GM23338 (cell line): ENCODE measurements at regions not wholly inside any gene's neighbourhood (a gene's known extent, or its start where the extent isn't known, plus 50 kb on each side); places are given as distances from the start of the nearest gene placed in this dataset.

Source experiments
- ATAC-seq: fragments of 200-7000 bp; cut with Tn5 transposase; 3 replicates; pipeline ENCODE4 v1.9.1; 2020
- DNase-seq: peaks from one replicate; pipeline ENCODE4 v3.0.0-alpha.2; 2015; ENCODE audit warnings: low spot score
- H2AFZ ChIP-seq: fragments of 200-600 bp; sonication (generic); 2 replicates; pipeline ENCODE4 v1.8.0; 2016; ENCODE audit warnings: antibody characterized with exemption, mild to moderate bottlenecking, moderate library complexity
- H3F3A ChIP-seq: fragments of 200-600 bp; sonication (generic); replicated peaks from 2 replicates; pipeline ENCODE4 v1.8.0; 2017; ENCODE audit warnings: antibody characterized with exemption, mixed run types, low read depth
- H3K27ac ChIP-seq: fragments of 200-600 bp; sonication (generic); 2 replicates; pipeline ENCODE4 v1.6.1; 2016; ENCODE audit warnings: low read depth
- H3K27me3 ChIP-seq: fragments of 200-600 bp; sonication (generic); 2 replicates; pipeline ENCODE4 v1.8.0; 2016; ENCODE audit warnings: mild to moderate bottlenecking, mixed run types, moderate library complexity; ENCODE audit not compliant: insufficient read depth
- H3K36me3 ChIP-seq: fragments of 200-600 bp; sonication (generic); 2 replicates; pipeline ENCODE4 v1.8.0; 2016; ENCODE audit warnings: mild to moderate bottlenecking; ENCODE audit not compliant: insufficient read depth
- H3K4me1 ChIP-seq: fragments of 200-600 bp; sonication (generic); 2 replicates; pipeline ENCODE4 v1.8.0; 2016; ENCODE audit warnings: mild to moderate bottlenecking, moderate library complexity; ENCODE audit not compliant: insufficient read depth
- H3K4me2 ChIP-seq: fragments of 200-600 bp; sonication (generic); 2 replicates; pipeline ENCODE4 v1.7.1; 2017; ENCODE audit warnings: mixed run types
- H3K4me3 ChIP-seq: fragments of 200-600 bp; sonication (generic); 2 replicates; pipeline ENCODE4 v1.6.1; 2016; ENCODE audit warnings: mixed run types
- H3K79me2 ChIP-seq: fragments of 200-600 bp; sonication (generic); replicated peaks from 2 replicates; pipeline ENCODE4 v1.8.0; 2017; ENCODE audit warnings: mild to moderate bottlenecking; ENCODE audit not compliant: insufficient read depth
- H3K9me2 ChIP-seq: fragments of 200-600 bp; sonication (generic); 2 replicates; pipeline ENCODE4 v1.8.0; 2017; ENCODE audit not compliant: insufficient read depth
- H4K20me1 ChIP-seq: fragments of 200-600 bp; sonication (generic); replicated peaks from 2 replicates; pipeline ENCODE4 v1.8.0; 2017; ENCODE audit warnings: mild to moderate bottlenecking; ENCODE audit not compliant: insufficient read depth
- H3K27ac Mint-ChIP-seq: 2 replicates; pipeline ENCODE4 v1.8.0; 2020; ENCODE audit warnings: inconsistent platforms, mild to moderate bottlenecking, moderate library complexity, mixed read lengths
- H3K27me3 Mint-ChIP-seq: 3 replicates; pipeline ENCODE4 v1.8.0; 2022; ENCODE audit warnings: low read depth, mild to moderate bottlenecking, moderate library complexity, mixed read lengths, inconsistent platforms; ENCODE audit not compliant: insufficient read depth, poor library complexity
- H3K36me3 Mint-ChIP-seq: 3 replicates; pipeline ENCODE4 v1.8.0; 2021; ENCODE audit warnings: low read depth, mild to moderate bottlenecking, inconsistent platforms, moderate library complexity, mixed read lengths
- H3K4me1 Mint-ChIP-seq: 3 replicates; pipeline ENCODE4 v1.8.0; 2020; ENCODE audit warnings: mild to moderate bottlenecking, inconsistent platforms, mixed read lengths
- H3K4me3 Mint-ChIP-seq: 3 replicates; pipeline ENCODE4 v1.8.0; 2021; ENCODE audit warnings: moderate library complexity, mild to moderate bottlenecking, inconsistent platforms, mixed read lengths
- H3K9me3 Mint-ChIP-seq: 3 replicates; pipeline ENCODE4 v1.8.0; 2020; ENCODE audit warnings: moderate library complexity, mild to moderate bottlenecking, inconsistent platforms, mixed read lengths
- CREB1 ChIP-seq: fragments of 250-450 bp; sonication (Bioruptor Pico); IDR thresholded peaks from 2 replicates; pipeline ENCODE4 v1.5.0; 2020; ENCODE audit warnings: low read depth, mild to moderate bottlenecking, moderate library complexity
- EZH2 ChIP-seq: fragments of 200-600 bp; sonication (generic); IDR thresholded peaks from one replicate; pipeline ENCODE4 v1.8.0; 2017; ENCODE audit warnings: antibody characterized with exemption, mild to moderate bottlenecking, low read depth; ENCODE audit not compliant: unreplicated experiment
- JUNB ChIP-seq: IDR thresholded peaks from one replicate; pipeline ENCODE4 v1.6.1; 2016; ENCODE audit warnings: antibody characterized with exemption; ENCODE audit not compliant: unreplicated experiment
- NANOG ChIP-seq: IDR thresholded peaks from 2 replicates; pipeline ENCODE4 v1.6.1; 2016; ENCODE audit warnings: antibody characterized with exemption, borderline replicate concordance
- POLR2AphosphoS5 ChIP-seq: IDR thresholded peaks from 2 replicates; pipeline ENCODE4 v1.6.1; 2016; ENCODE audit warnings: antibody characterized with exemption, low read depth
- ZNF114 ChIP-seq: fragments of 250-450 bp; sonication (Bioruptor Pico); IDR thresholded peaks from 2 replicates; pipeline ENCODE4 v1.5.0; 2020; ENCODE audit warnings: mild to moderate bottlenecking, moderate library complexity
- TF ChIP-seq, protein P1 (sequence below), 2 experiments: fragments of 200-600 bp in 1 of 2; sonication (generic) in 1 of 2; conservative IDR thresholded peaks; 2 replicates each; pipeline versions ENCODE4 v1.5.1 to v1.6.1; 2016 to 2017; ENCODE audit warnings: antibody characterized with exemption in 2 of 2, low read depth in 2 of 2, mild to moderate bottlenecking in 2 of 2, moderate library complexity in 1 of 2
- TF ChIP-seq, protein P2 (sequence below): IDR thresholded peaks from 2 replicates; pipeline ENCODE4 v1.6.1; 2016; ENCODE audit warnings: antibody characterized with exemption
- TF ChIP-seq, protein P3 (sequence below): IDR thresholded peaks from one replicate; pipeline ENCODE4 v1.6.1; 2018; ENCODE audit warnings: antibody characterized with exemption; ENCODE audit not compliant: unreplicated experiment

DNA sequence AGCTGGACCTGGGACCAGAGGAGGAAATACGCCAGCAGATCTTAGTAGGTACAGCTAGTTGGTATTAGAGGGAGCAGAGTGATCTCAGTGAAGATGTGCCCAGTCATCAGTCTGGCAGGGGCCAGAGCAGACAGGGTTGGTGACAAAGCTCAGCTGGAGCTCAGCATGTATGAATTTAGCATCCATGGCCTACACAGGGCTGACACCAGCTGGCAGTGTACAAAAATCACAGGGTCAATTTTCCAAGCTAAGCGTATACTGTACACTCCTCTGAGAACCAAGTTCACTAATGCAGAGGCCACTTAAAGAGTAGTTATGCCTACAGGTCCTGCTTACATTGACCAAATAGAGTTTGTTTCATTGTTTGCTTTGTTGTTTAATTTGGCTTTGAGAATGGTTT is 146.6 kb downstream of the SLC24A2 start (continued):
- TF ChIP-seq, protein P1, sequence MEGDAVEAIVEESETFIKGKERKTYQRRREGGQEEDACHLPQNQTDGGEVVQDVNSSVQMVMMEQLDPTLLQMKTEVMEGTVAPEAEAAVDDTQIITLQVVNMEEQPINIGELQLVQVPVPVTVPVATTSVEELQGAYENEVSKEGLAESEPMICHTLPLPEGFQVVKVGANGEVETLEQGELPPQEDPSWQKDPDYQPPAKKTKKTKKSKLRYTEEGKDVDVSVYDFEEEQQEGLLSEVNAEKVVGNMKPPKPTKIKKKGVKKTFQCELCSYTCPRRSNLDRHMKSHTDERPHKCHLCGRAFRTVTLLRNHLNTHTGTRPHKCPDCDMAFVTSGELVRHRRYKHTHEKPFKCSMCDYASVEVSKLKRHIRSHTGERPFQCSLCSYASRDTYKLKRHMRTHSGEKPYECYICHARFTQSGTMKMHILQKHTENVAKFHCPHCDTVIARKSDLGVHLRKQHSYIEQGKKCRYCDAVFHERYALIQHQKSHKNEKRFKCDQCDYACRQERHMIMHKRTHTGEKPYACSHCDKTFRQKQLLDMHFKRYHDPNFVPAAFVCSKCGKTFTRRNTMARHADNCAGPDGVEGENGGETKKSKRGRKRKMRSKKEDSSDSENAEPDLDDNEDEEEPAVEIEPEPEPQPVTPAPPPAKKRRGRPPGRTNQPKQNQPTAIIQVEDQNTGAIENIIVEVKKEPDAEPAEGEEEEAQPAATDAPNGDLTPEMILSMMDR (conservative IDR thresholded peaks at IDR 0.05; ENCODE audit: low read depth in 2 of 2) = no peak
- TF ChIP-seq ZNF114 (CRISPR knock-in tag) = no peak
- TF ChIP-seq NANOG = no peak
- no peak for TF ChIP-seq CREB1 (CRISPR knock-in tag)
- no peak for TF ChIP-seq EZH2
- no peak for TF ChIP-seq JUNB

DNA sequence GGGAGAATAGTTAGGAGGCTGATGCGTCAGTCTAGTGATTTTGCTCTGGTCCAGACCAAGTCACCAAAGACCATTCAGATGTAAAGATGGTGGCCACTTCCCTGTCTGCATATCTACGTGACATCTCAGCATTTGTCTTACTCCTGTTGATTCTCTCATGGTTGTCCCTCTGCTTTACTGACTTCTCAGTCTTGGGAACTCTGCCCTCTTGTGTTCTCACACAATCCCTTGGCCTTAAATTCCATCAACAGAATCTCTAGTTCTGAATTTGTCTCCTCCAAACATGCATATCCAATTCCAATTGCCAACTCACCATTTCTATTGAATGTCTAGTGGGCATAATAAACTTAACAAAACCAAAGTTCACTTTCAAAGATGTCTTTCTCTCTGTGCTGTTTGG is 147.8 kb downstream of the SLC24A2 start:
- no peak overlapping the region for H3K4me2 ChIP-seq
- TF ChIP-seq, protein P1 (conservative IDR thresholded peaks at IDR 0.05; ENCODE audit: low read depth in 2 of 2) = peak; percentile 43 to 60
- TF ChIP-seq EZH2 (no peak), NANOG (no peak)
- H3F3A ChIP-seq = no peaks in the 10 kb centered on the region
- H3K4me1 ChIP-seq = no peaks in the 10 kb centered on the region
- DNase-seq (peak; percentile 52), ATAC-seq (peak; percentile 70)
- no peak overlapping the region for H3K27ac Mint-ChIP-seq
- no peaks in the 10 kb centered on the region for H3K9me3 Mint-ChIP-seq
- no peaks in the 10 kb centered on the region for H3K9me2 ChIP-seq
- H3K27ac ChIP-seq = no peak overlapping the region
- no peaks in the 10 kb centered on the region for H3K36me3 ChIP-seq
- H3K27me3 Mint-ChIP-seq = peaks cover 2% of the 10 kb centered on the region
- no peaks in the 10 kb centered on the region for H4K20me1 ChIP-seq
- no peaks in the 10 kb centered on the region for H3K27me3 ChIP-seq
- no peak overlapping the region for H3K4me3 ChIP-seq
- no peak overlapping the region for H3K4me3 Mint-ChIP-seq
- H3K4me1 Mint-ChIP-seq = peaks cover 9% of the 10 kb centered on the region; the same call in 1 of the 3 replicates
- no peaks in the 10 kb centered on the region for H3K36me3 Mint-ChIP-seq
- H2AFZ ChIP-seq = no peak overlapping the region
- no peaks in the 10 kb centered on the region for H3K79me2 ChIP-seq

DNA sequence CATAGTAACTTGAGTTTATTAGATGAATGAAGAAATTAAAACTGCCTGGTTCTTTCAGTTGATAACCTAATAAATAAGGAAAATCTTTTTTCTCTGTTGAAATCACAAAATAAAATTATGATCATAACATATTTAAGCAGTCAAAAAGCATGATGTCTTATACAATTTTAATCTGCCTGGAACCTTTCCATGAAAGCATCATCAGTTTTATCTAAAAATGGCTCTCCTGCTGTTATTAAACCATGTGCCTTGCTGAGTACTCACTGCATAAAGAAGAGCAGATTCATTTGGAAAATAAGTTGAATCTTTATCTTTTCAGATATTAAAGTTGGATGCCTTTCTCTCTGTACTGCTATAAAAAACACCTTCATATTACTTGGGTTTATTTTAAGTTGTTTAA is 148.8 kb downstream of the SLC24A2 start:
- Histone ChIP-seq H3K27ac (no peak overlapping the region), H3K36me3 (no peaks in the 10 kb centered on the region), H3K4me2 (no peak overlapping the region), H3K4me1 (no peaks in the 10 kb centered on the region), H2AFZ (no peak overlapping the region), H3K27me3 (no peaks in the 10 kb centered on the region), H3F3A (no peaks in the 10 kb centered on the region), H3K79me2 (no peaks in the 10 kb centered on the region), H3K4me3 (no peak overlapping the region), H4K20me1 (no peaks in the 10 kb centered on the region), H3K9me2 (no peaks in the 10 kb centered on the region)
- H3K4me1 Mint-ChIP-seq = peaks cover 9% of the 10 kb centered on the region; the same call in 1 of the 3 replicates
- H3K4me3 Mint-ChIP-seq = no peak overlapping the region
- TF ChIP-seq CREB1 (CRISPR knock-in tag) = no peak
- TF ChIP-seq POLR2AphosphoS5 = no peak
- TF ChIP-seq, protein P2, sequence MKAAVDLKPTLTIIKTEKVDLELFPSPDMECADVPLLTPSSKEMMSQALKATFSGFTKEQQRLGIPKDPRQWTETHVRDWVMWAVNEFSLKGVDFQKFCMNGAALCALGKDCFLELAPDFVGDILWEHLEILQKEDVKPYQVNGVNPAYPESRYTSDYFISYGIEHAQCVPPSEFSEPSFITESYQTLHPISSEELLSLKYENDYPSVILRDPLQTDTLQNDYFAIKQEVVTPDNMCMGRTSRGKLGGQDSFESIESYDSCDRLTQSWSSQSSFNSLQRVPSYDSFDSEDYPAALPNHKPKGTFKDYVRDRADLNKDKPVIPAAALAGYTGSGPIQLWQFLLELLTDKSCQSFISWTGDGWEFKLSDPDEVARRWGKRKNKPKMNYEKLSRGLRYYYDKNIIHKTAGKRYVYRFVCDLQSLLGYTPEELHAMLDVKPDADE = no peak
- TF ChIP-seq, protein P3, sequence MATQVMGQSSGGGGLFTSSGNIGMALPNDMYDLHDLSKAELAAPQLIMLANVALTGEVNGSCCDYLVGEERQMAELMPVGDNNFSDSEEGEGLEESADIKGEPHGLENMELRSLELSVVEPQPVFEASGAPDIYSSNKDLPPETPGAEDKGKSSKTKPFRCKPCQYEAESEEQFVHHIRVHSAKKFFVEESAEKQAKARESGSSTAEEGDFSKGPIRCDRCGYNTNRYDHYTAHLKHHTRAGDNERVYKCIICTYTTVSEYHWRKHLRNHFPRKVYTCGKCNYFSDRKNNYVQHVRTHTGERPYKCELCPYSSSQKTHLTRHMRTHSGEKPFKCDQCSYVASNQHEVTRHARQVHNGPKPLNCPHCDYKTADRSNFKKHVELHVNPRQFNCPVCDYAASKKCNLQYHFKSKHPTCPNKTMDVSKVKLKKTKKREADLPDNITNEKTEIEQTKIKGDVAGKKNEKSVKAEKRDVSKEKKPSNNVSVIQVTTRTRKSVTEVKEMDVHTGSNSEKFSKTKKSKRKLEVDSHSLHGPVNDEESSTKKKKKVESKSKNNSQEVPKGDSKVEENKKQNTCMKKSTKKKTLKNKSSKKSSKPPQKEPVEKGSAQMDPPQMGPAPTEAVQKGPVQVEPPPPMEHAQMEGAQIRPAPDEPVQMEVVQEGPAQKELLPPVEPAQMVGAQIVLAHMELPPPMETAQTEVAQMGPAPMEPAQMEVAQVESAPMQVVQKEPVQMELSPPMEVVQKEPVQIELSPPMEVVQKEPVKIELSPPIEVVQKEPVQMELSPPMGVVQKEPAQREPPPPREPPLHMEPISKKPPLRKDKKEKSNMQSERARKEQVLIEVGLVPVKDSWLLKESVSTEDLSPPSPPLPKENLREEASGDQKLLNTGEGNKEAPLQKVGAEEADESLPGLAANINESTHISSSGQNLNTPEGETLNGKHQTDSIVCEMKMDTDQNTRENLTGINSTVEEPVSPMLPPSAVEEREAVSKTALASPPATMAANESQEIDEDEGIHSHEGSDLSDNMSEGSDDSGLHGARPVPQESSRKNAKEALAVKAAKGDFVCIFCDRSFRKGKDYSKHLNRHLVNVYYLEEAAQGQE = no peak
- H3K27ac Mint-ChIP-seq = no peak overlapping the region
- ATAC-seq = no peak
- DNase-seq = no peak
- H3K27me3 Mint-ChIP-seq = peaks cover 2% of the 10 kb centered on the region
- no peaks in the 10 kb centered on the region for H3K9me3 Mint-ChIP-seq
- no peaks in the 10 kb centered on the region for H3K36me3 Mint-ChIP-seq
